GM21447 (cell line): ENCODE measurements at regions not wholly inside any gene's neighbourhood (a gene's known extent, or its start where the extent isn't known, plus 50 kb on each side); places are given as distances from the start of the nearest gene placed in this dataset.

Experiments
- ATAC-seq: cut with Tn5 transposase; IDR thresholded peaks from one replicate; pipeline ENCODE4 v1.9.1; 2021; ENCODE audit not compliant: unreplicated experiment

DNA sequence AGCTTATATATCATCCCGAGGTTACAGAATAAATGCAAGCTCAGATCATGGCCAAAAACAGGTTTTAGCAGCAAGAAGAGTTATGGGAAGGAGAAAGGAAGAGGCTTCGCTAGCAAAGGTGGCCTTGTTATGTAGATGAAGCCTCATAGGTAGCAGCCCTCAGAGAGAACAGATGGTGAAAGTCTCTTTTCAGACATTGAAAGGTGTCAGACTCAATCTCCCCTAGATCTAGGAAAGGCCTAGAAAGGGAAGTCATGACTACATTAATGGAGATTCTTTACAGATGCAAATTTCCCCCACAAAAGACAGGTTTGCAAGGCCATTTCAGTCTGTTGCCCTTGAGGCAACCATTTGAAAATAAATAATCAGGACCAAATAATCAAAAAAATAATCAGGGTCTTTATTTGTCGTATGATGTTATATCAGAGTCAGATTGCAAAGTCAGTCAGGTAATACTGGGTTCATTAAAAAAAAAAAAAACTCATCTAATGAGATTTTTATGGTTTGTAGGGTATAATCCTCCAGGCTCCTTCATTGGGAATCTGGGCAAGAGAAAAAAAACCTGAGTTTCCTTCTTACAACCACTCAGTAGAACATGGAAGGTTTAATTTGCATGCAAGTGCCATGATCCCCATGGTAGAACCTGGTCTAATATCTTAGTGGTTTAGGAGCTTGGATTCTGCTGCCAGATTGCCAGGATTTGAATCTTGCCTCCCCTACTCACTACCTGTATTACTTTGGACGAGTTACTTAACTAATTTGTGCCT is 50.8 kb upstream of the HTR2A start:
- no peak for ATAC-seq
